ENCODE measurements at regions not wholly inside any gene's neighbourhood (a gene's known extent, or its start where the extent isn't known, plus 50 kb on each side); places are given as distances from the start of the nearest gene placed in this dataset.
"Not testable (repeated sequence)": the region's sequence is repeated elsewhere in the genome, so short reads cannot be mapped to it uniquely, and the experiment has no call there.

DNA sequence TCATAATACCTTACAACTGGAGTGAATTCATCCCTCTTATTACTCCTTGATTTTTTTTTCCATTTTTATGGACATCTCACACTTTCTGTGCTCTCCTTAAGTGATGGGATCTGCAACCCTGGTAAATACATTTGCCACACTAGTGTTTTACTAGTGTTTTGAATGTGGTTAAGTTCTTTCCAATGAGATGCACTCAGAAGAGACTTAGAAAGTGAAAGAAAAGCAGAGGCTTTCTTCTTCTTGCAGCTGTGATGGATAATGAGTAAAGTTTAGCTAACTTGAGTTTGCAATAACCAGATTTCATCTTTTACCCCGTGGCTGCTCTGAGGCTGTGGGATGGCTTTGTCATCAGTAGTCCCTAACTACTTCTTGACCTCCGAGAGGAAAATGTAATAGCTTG, 1248.4 kb downstream of the NSUN3 start:
- no peak for FAIRE-seq

GRCh38 chr3:95312650-95313049, 1249.8 kb downstream of the NSUN3 start:
- FAIRE-seq = no peak

DNA sequence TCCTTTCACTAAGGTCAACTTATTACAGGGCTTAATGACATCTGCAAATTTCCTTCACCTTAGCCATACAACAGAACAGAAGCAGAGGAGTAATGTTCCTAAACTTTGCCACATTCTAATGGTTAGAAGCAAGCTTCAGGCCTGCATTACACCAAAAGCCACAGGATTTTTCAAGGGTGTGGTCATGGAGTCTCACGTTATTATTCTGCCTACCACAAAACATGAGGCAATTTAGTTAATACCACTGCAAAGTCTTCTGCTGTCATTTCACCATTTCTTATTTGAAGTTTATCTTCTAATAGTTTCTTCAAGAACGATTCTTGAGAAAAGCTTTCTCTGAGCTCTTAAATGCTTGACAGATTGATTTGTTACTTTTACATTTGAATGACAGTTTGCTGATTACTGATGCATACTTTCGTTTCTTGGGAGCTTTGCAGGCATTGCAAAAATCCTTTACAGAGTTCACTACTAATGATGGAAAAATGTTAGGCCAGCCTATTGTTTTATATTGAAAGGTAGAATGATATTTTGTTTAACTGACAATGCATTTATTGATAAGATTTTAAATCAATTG, 1257.1 kb downstream of the NSUN3 start:
- FAIRE-seq = no peak

DNA sequence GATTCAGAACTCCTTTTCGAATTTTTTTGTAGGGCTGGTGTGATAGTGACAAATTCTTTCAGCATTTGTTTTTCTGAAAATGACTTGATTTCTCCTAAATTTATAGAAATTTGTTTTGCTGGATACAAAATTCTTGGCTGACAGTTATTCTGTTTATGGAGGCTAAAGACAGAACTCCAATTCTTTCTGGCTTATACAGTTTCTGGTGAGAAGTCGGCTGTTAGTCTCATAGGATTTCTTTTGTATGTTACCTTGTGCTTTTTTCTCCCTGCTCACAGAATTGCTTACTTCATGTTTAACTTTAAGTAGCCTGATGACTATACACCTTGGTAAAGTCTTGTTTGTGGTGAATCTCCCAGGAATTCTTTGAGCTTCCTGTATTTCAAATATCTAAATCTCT, 1264.6 kb downstream of the NSUN3 start:
- no peak for FAIRE-seq

GRCh38 chr3:95333826-95334225, 1271.0 kb downstream of the NSUN3 start:
- FAIRE-seq = no peak

GRCh38 chr3:95334461-95334860, 1271.6 kb downstream of the NSUN3 start:
- no peak for FAIRE-seq

- no peak for FAIRE-seq
Observed at GRCh38 chr3:95335517-95335916, 1272.7 kb downstream of the NSUN3 start.

DNA sequence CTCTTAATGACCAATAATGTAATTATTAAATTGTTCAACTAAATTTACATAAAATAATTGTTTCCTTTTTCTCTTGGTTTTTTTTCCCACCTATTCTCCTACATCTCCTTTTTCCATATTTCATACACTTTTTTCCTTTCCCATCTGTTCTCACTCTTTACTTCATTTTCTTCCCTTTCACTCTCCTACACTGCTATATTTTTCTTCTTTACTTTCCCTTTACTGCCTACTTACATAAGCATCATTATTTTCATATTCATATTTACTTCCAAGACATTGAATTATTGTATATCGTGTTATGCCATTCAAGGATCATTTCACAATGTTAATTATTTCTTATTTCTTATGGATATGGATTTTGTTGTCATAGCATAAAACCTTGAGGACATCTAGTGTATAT, 1275.6 kb downstream of the NSUN3 start:
- FAIRE-seq = peak; percentile 3

DNA sequence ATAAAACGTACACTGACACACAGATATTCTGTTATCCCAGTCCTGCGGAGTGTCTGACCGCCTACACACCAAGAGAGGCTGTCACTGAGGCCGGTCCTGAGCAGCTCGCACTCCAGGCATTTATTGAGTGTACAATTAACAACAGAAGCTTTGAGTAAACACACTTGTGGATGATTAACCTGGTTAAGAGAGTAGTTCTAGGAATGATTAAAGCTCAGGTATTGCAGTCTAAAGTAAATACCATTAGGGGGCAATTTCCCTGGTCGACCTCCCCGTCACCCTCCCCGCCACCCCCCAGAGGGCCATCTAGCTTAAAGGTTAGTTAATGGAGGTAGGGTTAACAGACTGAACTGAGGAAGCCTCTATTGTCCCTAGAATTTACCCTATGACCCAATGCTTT, 1278.5 kb downstream of the NSUN3 start:
- FAIRE-seq = no peak

DNA sequence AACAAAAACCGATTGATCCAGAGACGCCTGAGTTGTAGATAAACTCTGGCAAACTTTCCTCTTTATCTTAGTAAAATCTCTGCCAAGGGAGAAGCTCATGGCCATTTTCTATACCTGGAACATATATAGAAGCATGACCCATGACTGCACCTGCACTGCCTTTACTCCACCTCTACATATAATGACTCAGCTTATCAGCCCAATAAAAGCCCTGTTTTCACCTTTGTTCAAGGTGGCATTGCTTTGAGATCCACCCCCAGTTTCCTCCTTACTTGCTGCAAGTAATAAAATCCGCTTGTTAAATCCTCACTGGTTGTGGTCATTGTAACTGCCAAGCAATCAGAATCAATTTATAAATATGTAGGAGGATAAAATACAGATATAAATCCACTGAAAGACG, 1280.4 kb downstream of the NSUN3 start:
- FAIRE-seq = no peak

GRCh38 chr3:95343767-95344166, 1280.9 kb downstream of the NSUN3 start:
- no peak for FAIRE-seq

DNA sequence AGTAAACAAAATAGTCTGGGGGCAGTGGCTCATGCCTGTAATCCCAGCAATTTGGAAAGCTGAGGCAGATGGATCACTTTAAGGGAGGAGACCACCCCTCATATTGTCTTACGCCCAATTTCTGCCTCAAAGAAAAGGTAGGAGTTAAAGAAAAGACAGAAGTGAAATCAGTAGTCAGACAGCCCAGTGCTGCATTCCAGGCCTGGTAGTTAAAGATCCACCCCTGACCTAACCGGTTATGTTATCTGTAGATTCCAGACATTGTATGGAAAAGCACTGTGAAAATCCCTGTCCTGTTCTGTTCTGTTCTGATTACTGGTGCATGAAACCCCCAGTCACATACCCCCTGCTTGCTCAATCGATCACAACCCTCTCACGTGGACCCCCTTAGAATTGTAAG, 1285.1 kb downstream of the NSUN3 start:
- not testable (repeated sequence) for FAIRE-seq

- no peak for FAIRE-seq
Observed at GRCh38 chr3:95348879-95349278, 1286.0 kb downstream of the NSUN3 start.

GRCh38 chr3:95350049-95350448, 1287.2 kb downstream of the NSUN3 start:
- no peak for FAIRE-seq

DNA sequence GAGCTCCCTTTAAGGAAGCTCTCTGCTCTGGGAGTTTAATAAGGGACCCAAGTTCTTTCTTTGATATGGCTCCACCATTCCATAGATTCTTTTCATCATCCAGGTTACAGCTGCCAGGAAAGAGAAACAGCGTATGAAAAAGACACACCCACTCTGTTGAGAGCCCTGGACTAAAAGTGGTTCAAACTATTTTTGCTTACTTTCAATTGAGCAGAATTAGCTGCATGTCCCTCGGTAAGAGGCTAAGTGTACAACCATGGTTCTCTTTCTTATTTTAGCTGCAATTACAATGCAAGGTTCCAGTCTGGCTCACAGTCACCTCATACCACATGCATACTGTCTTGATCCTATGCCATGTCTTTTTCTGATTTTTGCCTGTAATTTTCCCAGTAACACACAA, 1288.3 kb downstream of the NSUN3 start:
- no peak for FAIRE-seq

GRCh38 chr3:95352471-95352870, 1289.6 kb downstream of the NSUN3 start:
- no peak for FAIRE-seq

- no peak for FAIRE-seq
Observed at GRCh38 chr3:95354489-95354888, 1291.6 kb downstream of the NSUN3 start.

DNA sequence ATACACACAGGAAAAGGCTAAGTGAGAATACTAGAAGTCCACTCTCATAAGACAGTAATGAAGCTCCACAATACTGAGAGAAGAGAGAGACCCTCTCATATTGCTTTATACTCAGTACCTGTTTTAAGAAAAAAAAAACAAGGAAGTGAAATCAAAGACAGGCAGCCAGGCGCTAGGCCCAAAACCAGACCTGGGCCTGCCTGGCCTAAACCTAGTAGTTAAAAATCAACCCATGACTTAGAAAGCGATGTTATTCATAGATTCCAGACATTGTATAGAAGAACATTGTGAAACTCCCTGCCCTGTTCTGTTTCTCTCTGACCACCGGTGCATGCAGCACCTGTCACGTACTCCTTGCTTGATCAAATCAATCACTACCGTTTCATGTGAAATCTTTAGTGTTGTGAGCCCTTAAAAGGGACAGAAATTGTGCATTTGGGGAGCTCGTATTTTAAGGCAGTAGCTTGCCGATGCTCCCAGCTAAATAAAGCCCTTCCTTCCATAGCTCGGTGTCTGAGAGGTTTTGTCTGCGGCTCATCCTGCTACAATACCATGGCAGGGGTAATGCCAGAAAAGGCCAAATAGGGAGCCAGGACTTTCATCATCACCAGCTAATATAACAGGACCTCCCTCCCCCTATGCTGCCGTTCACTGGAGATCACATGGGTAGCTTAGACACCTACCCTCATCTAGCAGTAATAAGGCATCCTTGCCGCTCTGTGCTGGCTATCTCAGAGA, 1294.1 kb downstream of the NSUN3 start:
- FAIRE-seq = no peak

GRCh38 chr3:95387242-95388021, 1324.6 kb downstream of the NSUN3 start:
- FAIRE-seq = no peak

GRCh38 chr3:95389725-95390313, 1327.0 kb downstream of the NSUN3 start:
- FAIRE-seq = no peak

DNA sequence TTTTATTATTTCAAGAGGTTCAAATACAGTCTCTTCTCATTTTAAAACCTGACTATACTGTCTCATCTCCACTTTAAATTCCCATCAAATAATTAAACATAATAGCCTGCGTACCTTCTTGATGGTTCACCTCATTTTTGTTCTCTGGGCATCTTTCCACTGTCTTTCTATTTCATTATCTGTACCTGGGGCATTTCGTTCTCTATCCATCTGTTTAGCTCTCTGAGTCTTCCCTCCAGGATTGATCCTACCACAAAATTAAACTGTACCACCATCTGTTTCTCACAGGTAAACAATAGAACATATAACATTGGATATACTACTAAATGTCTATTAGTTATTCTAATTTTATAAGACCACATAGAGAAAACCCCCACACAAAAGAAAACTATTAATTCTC, 1331.4 kb downstream of the NSUN3 start:
- no peak for FAIRE-seq

DNA sequence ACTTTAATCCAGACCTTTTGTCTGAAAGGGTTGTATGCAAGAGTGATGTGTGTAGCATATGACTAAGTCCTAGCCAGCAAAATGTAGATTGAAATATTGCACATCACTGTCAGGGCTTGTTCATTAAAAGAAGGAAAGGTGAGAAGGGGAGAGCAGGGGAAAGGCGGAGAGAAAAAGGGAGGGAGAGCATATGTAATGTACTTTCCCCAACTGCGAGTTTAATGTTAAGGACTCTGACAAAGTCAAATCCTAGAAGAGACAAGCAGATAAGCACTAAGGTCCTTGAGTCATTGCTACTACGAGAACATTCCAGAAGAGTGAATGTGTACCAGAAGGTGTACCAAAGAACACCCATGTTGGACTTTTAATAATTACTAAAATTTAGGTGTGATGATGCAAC, 1336.7 kb downstream of the NSUN3 start:
- FAIRE-seq = no peak

DNA sequence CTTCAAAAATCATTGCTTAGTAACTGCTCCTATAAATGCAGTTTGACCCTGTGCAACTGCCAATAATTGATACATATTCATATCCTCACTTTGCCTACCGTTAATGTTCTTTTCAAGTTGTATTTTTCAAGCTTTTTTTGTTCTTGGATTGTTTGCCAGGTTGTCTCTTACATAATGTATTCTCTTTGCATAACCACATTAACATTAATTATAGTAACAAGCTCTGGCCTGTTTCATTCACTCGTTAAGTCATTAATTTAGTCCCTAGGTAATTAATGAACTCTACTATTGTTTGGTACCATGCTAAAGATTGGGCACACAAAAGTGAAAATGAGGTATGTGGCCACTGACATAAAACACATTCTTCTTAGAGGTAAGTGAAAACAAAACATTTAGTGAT, 1338.8 kb downstream of the NSUN3 start:
- FAIRE-seq = no peak
